ENCODE measurements at regions not wholly inside any gene's neighbourhood (a gene's known extent, or its start where the extent isn't known, plus 50 kb on each side); places are given as distances from the start of the nearest gene placed in this dataset.

DNA sequence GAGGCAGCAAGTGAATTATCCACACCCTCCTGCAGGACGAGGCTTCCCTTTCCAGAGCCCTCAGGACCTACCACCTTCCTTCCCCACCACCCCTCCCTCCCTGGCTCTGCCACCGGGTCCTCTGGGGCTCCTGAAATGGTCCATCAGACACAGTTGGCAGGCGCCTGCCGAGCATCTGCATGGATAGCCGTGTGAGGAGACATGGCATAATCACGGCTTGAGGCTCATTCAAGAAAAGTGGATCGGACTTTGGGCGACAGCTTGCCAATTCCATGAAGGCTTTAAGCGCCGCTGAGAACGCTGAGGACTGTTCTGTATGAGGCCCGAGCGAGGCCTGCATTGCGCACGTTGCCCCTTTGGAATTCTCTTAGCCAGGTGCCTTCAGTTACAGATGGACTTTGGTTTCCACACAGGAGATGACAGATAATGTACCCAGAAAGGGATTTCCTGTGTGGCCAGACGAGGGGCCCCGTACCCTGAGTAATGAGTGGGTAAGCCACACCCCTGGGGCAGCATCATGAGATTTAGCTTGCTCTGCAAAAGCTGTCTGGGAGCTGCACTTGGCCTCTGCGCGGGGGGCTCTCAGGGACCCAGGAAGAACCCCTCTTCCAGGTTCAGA, 179.8 kb downstream of the OLFM1 start:
- TF ChIP-seq, protein P1, sequence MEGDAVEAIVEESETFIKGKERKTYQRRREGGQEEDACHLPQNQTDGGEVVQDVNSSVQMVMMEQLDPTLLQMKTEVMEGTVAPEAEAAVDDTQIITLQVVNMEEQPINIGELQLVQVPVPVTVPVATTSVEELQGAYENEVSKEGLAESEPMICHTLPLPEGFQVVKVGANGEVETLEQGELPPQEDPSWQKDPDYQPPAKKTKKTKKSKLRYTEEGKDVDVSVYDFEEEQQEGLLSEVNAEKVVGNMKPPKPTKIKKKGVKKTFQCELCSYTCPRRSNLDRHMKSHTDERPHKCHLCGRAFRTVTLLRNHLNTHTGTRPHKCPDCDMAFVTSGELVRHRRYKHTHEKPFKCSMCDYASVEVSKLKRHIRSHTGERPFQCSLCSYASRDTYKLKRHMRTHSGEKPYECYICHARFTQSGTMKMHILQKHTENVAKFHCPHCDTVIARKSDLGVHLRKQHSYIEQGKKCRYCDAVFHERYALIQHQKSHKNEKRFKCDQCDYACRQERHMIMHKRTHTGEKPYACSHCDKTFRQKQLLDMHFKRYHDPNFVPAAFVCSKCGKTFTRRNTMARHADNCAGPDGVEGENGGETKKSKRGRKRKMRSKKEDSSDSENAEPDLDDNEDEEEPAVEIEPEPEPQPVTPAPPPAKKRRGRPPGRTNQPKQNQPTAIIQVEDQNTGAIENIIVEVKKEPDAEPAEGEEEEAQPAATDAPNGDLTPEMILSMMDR (IDR thresholded peaks at IDR 0.05), result no peak
- TF ChIP-seq POLR2A (IDR thresholded peaks at IDR 0.05), result no peak
